HEK293 (cell line): ENCODE measurements at regions not wholly inside any gene's neighbourhood (a gene's known extent, or its start where the extent isn't known, plus 50 kb on each side); places are given as distances from the start of the nearest gene placed in this dataset.

Source experiments
- CTCF ChIA-PET: fragments of 350-600 bp; formaldehyde crosslinking; extraction: SDS; loops from one replicate; lab custom pipeline; 2021; ENCODE audit warnings: antibody characterized with exemption; lab: Yijun Ruan, JAX
- POLR2A ChIA-PET: fragments of 300-600 bp; formaldehyde crosslinking; extraction: SDS; loops from one replicate; lab custom pipeline; 2020; ENCODE audit warnings: antibody characterized with exemption, inconsistent platforms; lab: Yijun Ruan, JAX
- H3K27ac ChIP-seq: fragments of 200-500 bp; sonication (Bioruptor generic); 2 replicates; pipeline ENCODE4 v1.5.1; 2014; ENCODE audit warnings: low read depth, low read length, control low read depth, inconsistent platforms; ENCODE audit errors: extremely low read depth
- H3K36me3 ChIP-seq, 2 experiments: fragments of 200-500 bp in 1 of 2; sonication (Bioruptor generic) in 1 of 2; 1 replicate in 1 of 2; 2 replicates in 1 of 2; pipeline ENCODE4 v1.5.1; 2014 to 2017; ENCODE audit warnings: inconsistent platforms in 2 of 2, low read length in 2 of 2; ENCODE audit not compliant: control insufficient read depth in 2 of 2, insufficient read depth in 1 of 2
- H3K4me1 ChIP-seq: fragments of 200-500 bp; sonication (Bioruptor generic); 2 replicates; pipeline ENCODE4 v1.5.1; 2014; ENCODE audit warnings: mild to moderate bottlenecking, low read length, inconsistent platforms; ENCODE audit not compliant: control insufficient read depth, insufficient read depth
- H3K4me3 ChIP-seq: 2 replicates; pipeline ENCODE4 v1.5.1; 2011; ENCODE audit warnings: low read depth, mild to moderate bottlenecking, control low read depth, low read length, moderate library complexity
- H3K9me3 ChIP-seq: fragments of 200-500 bp; sonication (Bioruptor generic); 2 replicates; pipeline ENCODE4 v1.5.1; 2014; ENCODE audit warnings: low read depth, low read length, inconsistent platforms; ENCODE audit not compliant: control insufficient read depth, insufficient read depth
- BCL11A ChIP-seq: fragments of 450-650 bp; formaldehyde crosslinking; IDR thresholded peaks from 2 replicates; pipeline ENCODE4 v1.5.1; 2016; ENCODE audit warnings: low read depth, missing biosample characterization, missing genetic modification characterization
- GLI2 ChIP-seq: fragments of 450-650 bp; formaldehyde crosslinking; IDR thresholded peaks from 2 replicates; pipeline ENCODE4; 2017; ENCODE audit warnings: missing biosample characterization, missing genetic modification characterization, low read depth, borderline replicate concordance
- HOXC10 ChIP-seq: sonication (generic); formaldehyde crosslinking; IDR thresholded peaks from 2 replicates; pipeline ENCODE4 v1.8.1; 2023; ENCODE audit warnings: mild to moderate bottlenecking, missing genetic modification reagents
- PRDM2 ChIP-seq: fragments of 450-650 bp; formaldehyde crosslinking; IDR thresholded peaks from 2 replicates; pipeline ENCODE4 v1.5.1; 2016; ENCODE audit warnings: missing biosample characterization, missing genetic modification characterization, borderline replicate concordance
- PRDM4 ChIP-seq: fragments of 450-650 bp; formaldehyde crosslinking; IDR thresholded peaks from 2 replicates; pipeline ENCODE4 v1.5.1; 2017; ENCODE audit warnings: missing biosample characterization, missing genetic modification characterization
- SP2 ChIP-seq: fragments of 450-650 bp; formaldehyde crosslinking; IDR thresholded peaks from 2 replicates; pipeline ENCODE4 v1.5.1; 2016; ENCODE audit warnings: missing biosample characterization, missing genetic modification characterization
- SP3 ChIP-seq: fragments of 450-650 bp; formaldehyde crosslinking; IDR thresholded peaks from 2 replicates; pipeline ENCODE4 v1.5.1; 2016; ENCODE audit warnings: missing biosample characterization, missing genetic modification characterization
- TRIM28 ChIP-seq: IDR thresholded peaks from 2 replicates; pipeline ENCODE4 v1.6.1; 2011; ENCODE audit warnings: low read length, control low read depth, borderline replicate concordance
- WT1 ChIP-seq: fragments of 450-650 bp; formaldehyde crosslinking; IDR thresholded peaks from 2 replicates; pipeline ENCODE4 v1.5.1; 2016; ENCODE audit warnings: missing biosample characterization, missing genetic modification characterization
- ZBTB10 ChIP-seq: fragments of 450-650 bp; formaldehyde crosslinking; IDR thresholded peaks from 2 replicates; pipeline ENCODE4 v1.5.1; 2016; ENCODE audit warnings: missing biosample characterization, missing genetic modification characterization
- ZBTB17 ChIP-seq: fragments of 450-650 bp; formaldehyde crosslinking; IDR thresholded peaks from 2 replicates; pipeline ENCODE4 v1.5.1; 2016; ENCODE audit warnings: missing biosample characterization, missing genetic modification characterization
- ZBTB48 ChIP-seq: fragments of 450-650 bp; formaldehyde crosslinking; IDR thresholded peaks from 2 replicates; pipeline ENCODE4 v1.5.1; 2016; ENCODE audit warnings: missing biosample characterization, missing genetic modification characterization
- ZFP69B ChIP-seq: fragments of 450-650 bp; formaldehyde crosslinking; IDR thresholded peaks from 2 replicates; pipeline ENCODE4 v1.5.1; 2016; ENCODE audit warnings: missing biosample characterization, missing genetic modification characterization
- ZNF114 ChIP-seq: fragments of 450-650 bp; formaldehyde crosslinking; IDR thresholded peaks from 2 replicates; pipeline ENCODE4 v1.5.0; 2017; ENCODE audit warnings: missing biosample characterization, missing genetic modification characterization
- ZNF18 ChIP-seq: fragments of 450-650 bp; formaldehyde crosslinking; IDR thresholded peaks from 2 replicates; pipeline ENCODE4 v1.5.1; 2016; ENCODE audit warnings: missing biosample characterization, missing genetic modification characterization
- ZNF214 ChIP-seq: fragments of 450-650 bp; formaldehyde crosslinking; IDR thresholded peaks from 2 replicates; pipeline ENCODE4 v1.5.1; 2017; ENCODE audit warnings: missing biosample characterization, mild to moderate bottlenecking, missing genetic modification characterization, borderline replicate concordance
- ZNF302 ChIP-seq: fragments of 450-650 bp; formaldehyde crosslinking; IDR thresholded peaks from 2 replicates; pipeline ENCODE4 v1.5.1; 2016; ENCODE audit warnings: missing biosample characterization, missing genetic modification characterization, low read depth
- ZNF530 ChIP-seq: fragments of 450-650 bp; formaldehyde crosslinking; IDR thresholded peaks from 2 replicates; pipeline ENCODE4 v1.5.1; 2016; ENCODE audit warnings: low read depth, missing biosample characterization, missing genetic modification characterization
- ZNF548 ChIP-seq: fragments of 450-650 bp; formaldehyde crosslinking; IDR thresholded peaks from 2 replicates; pipeline ENCODE4 v1.5.1; 2016; ENCODE audit warnings: missing biosample characterization, missing genetic modification characterization
- ZNF560 ChIP-seq: fragments of 450-650 bp; formaldehyde crosslinking; IDR thresholded peaks from 2 replicates; pipeline ENCODE4 v1.5.1; 2017; ENCODE audit warnings: missing biosample characterization, missing genetic modification characterization, borderline replicate concordance
- ZNF561 ChIP-seq: fragments of 450-650 bp; IDR thresholded peaks from 2 replicates; pipeline ENCODE4 v1.5.1; 2018; ENCODE audit warnings: missing biosample characterization, missing genetic modification characterization, borderline replicate concordance
- ZNF596 ChIP-seq: fragments of 450-650 bp; IDR thresholded peaks from 2 replicates; pipeline ENCODE4 v1.5.0; 2018; ENCODE audit warnings: missing biosample characterization, mild to moderate bottlenecking, missing genetic modification characterization, moderate library complexity
- ZNF768 ChIP-seq: fragments of 450-650 bp; formaldehyde crosslinking; IDR thresholded peaks from 2 replicates; pipeline ENCODE4 v1.5.1; 2018; ENCODE audit warnings: missing biosample characterization, mild to moderate bottlenecking, missing genetic modification characterization
- ZNF830 ChIP-seq: fragments of 450-650 bp; IDR thresholded peaks from 2 replicates; pipeline ENCODE4 v1.5.0; 2018; ENCODE audit warnings: missing biosample characterization, missing genetic modification characterization, low read depth, mild to moderate bottlenecking, moderate library complexity

GRCh38 chr4:123133397-123134050 is 211.1 kb upstream of the NUDT6 start:
- Histone ChIP-seq H3K4me3 (no peak overlapping the region), H3K4me1 (no peaks in the 10 kb centered on the region), H3K9me3 (no peaks in the 10 kb centered on the region), H3K36me3 (no peaks in the 10 kb centered on the region), H3K27ac (no peak overlapping the region)
- TF ChIP-seq ZNF560 (tag by site-specific recombination) (no peak), ZNF302 (tag by site-specific recombination) (no peak), ZNF548 (tag by site-specific recombination) (no peak), BCL11A (no peak), ZNF114 (tag by site-specific recombination) (no peak), ZNF214 (tag by site-specific recombination) (no peak), ZBTB48 (tag by site-specific recombination) (no peak), ZNF596 (no peak), ZBTB10 (tag by site-specific recombination) (no peak), WT1 (tag by site-specific recombination) (no peak), HOXC10 (CRISPR knock-in tag) (no peak), ZBTB17 (tag by site-specific recombination) (no peak), ZNF18 (tag by site-specific recombination) (no peak)
- ChIA-PET POLR2A (no interaction called here), CTCF (no interaction called here)

GRCh38 chr4:123144616-123145015 is 222.2 kb upstream of the NUDT6 start:
- Histone ChIP-seq H3K36me3 (no peaks in the 10 kb centered on the region), H3K9me3 (no peaks in the 10 kb centered on the region), H3K4me3 (no peak overlapping the region), H3K4me1 (no peaks in the 10 kb centered on the region), H3K27ac (no peak overlapping the region)
- ChIA-PET POLR2A (no interaction called here), CTCF (no interaction called here)
- no peak for TF ChIP-seq ZNF768 (tag by site-specific recombination)
- no peak for TF ChIP-seq SP3 (tag by site-specific recombination)
- no peak for TF ChIP-seq ZFP69B (tag by site-specific recombination)
- no peak for TF ChIP-seq ZNF302 (tag by site-specific recombination)
- TF ChIP-seq ZNF830 (tag by site-specific recombination): no peak
- TF ChIP-seq TRIM28: no peak
- TF ChIP-seq SP2: no peak
- no peak for TF ChIP-seq ZNF561
- no peak for TF ChIP-seq GLI2 (tag by site-specific recombination)
- no peak for TF ChIP-seq PRDM4 (tag by site-specific recombination)
- no peak for TF ChIP-seq ZNF530 (tag by site-specific recombination)
- no peak for TF ChIP-seq PRDM2 (tag by site-specific recombination)
